AG08395 (cell line): ENCODE measurements at regions not wholly inside any gene's neighbourhood (a gene's known extent, or its start where the extent isn't known, plus 50 kb on each side); places are given as distances from the start of the nearest gene placed in this dataset.
"Not testable (repeated sequence)": the region's sequence is repeated elsewhere in the genome, so short reads cannot be mapped to it uniquely, and the experiment has no call there.

Experiments
- DNase-seq: peaks from one replicate; pipeline ENCODE4 v3.0.0; 2012; ENCODE audit warnings: mixed read lengths, low spot score

GRCh38 chr22:22716136-22716665 lies 71.8 kb downstream of the GGTLC2 start:
- DNase-seq, result no peak

- no peak for DNase-seq
Measured at GRCh38 chr22:22717664-22718063, 73.2 kb downstream of the GGTLC2 start.

GRCh38 chr22:22720201-22720723 lies 75.8 kb downstream of the GGTLC2 start:
- peak; percentile 35 for DNase-seq

- DNase-seq, result no peak
Measured at GRCh38 chr22:22720724-22721261, 76.4 kb downstream of the GGTLC2 start.

GRCh38 chr22:22721681-22722354 lies 77.4 kb downstream of the GGTLC2 start:
- DNase-seq, result peak; percentile 7

- no peak for DNase-seq
Measured at GRCh38 chr22:22728382-22728781, 84.0 kb downstream of the GGTLC2 start.

GRCh38 chr22:22730655-22731373 lies 86.4 kb downstream of the GGTLC2 start:
- DNase-seq, result no peak

- DNase-seq, result no peak
Measured at GRCh38 chr22:22731374-22731676, 86.9 kb downstream of the GGTLC2 start.

GRCh38 chr22:22733006-22733405 lies 88.6 kb downstream of the GGTLC2 start:
- not testable (repeated sequence) for DNase-seq

GRCh38 chr22:22733881-22734373 lies 89.5 kb downstream of the GGTLC2 start:
- DNase-seq, result no peak

GRCh38 chr22:22734395-22735272 lies 90.2 kb downstream of the GGTLC2 start:
- not testable (repeated sequence) for DNase-seq

GRCh38 chr22:22735276-22735675 lies 90.9 kb downstream of the GGTLC2 start:
- DNase-seq, result not testable (repeated sequence)

- no peak for DNase-seq
Measured at GRCh38 chr22:22735695-22736611, 91.5 kb downstream of the GGTLC2 start.

- no peak for DNase-seq
Measured at GRCh38 chr22:22737590-22737989, 93.2 kb downstream of the GGTLC2 start.

- DNase-seq, result no peak
Measured at GRCh38 chr22:22738959-22739585, 94.7 kb downstream of the GGTLC2 start.

- no peak for DNase-seq
Measured at GRCh38 chr22:22740560-22741276, 96.3 kb downstream of the GGTLC2 start.

GRCh38 chr22:22741843-22742242 lies 97.4 kb downstream of the GGTLC2 start:
- no peak for DNase-seq

GRCh38 chr22:22742641-22743040 lies 98.2 kb downstream of the GGTLC2 start:
- no peak for DNase-seq

GRCh38 chr22:22743128-22743760 lies 98.8 kb downstream of the GGTLC2 start:
- DNase-seq, result no peak
